ENCODE measurements at regions not wholly inside any gene's neighbourhood (a gene's known extent, or its start where the extent isn't known, plus 50 kb on each side); places are given as distances from the start of the nearest gene placed in this dataset.

DNA sequence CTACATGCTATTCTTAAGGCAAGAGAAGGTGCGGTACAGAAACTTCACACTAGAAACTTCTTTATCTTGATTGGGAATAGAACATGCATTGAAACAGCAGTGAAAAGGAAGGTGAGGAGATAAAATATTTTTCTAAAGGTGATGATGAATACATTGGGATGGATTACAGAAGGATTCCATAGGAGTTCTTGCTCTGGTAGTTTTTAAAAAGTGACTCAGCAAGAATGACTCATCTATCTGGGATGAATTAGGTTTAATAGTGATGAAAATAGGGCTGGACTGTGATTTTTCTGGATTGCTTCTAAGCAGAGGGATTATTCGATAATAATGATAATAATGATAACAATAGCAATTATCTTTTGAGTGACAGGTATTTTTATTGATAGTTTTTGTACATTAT lies 65.6 kb upstream of the HS3ST4 start:
- intact Hi-C loops (cut with DNase I; ENCODE audit: low total_unique reads): no loop called here
- Histone ChIP-seq H3K4me1 (no peaks in the 10 kb centered on the region), H3K9me3 (no peaks in the 10 kb centered on the region), H3K27me3 (no peaks in the 10 kb centered on the region), H3K27ac (no peak overlapping the region), H3K4me3 (no peak overlapping the region), H3K36me3 (no peaks in the 10 kb centered on the region)
- no peak for DNase-seq
- TF ChIP-seq, protein P1, sequence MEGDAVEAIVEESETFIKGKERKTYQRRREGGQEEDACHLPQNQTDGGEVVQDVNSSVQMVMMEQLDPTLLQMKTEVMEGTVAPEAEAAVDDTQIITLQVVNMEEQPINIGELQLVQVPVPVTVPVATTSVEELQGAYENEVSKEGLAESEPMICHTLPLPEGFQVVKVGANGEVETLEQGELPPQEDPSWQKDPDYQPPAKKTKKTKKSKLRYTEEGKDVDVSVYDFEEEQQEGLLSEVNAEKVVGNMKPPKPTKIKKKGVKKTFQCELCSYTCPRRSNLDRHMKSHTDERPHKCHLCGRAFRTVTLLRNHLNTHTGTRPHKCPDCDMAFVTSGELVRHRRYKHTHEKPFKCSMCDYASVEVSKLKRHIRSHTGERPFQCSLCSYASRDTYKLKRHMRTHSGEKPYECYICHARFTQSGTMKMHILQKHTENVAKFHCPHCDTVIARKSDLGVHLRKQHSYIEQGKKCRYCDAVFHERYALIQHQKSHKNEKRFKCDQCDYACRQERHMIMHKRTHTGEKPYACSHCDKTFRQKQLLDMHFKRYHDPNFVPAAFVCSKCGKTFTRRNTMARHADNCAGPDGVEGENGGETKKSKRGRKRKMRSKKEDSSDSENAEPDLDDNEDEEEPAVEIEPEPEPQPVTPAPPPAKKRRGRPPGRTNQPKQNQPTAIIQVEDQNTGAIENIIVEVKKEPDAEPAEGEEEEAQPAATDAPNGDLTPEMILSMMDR (IDR thresholded peaks at IDR 0.05): no peak

DNA sequence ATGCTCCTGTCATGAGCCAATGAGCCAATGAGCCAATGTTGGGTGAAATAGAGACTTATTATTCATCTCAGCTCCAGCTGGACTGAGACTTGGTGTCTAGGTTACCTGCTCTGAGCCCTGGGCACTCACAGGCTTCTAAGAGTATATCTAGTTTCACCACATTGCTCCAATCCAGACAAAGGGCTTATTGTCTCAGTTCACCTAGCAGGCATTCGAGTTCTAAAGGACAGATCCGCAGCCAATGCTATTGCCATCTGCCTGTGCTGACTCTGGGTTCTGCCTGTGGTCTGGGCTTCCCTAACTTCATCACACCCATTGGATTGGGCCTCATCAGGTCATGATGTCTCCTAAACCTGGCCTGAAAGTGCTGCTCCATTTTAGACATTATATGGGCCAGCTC lies 66.1 kb upstream of the HS3ST4 start:
- TF ChIP-seq, protein P1 (IDR thresholded peaks at IDR 0.05): no peak
- DNase-seq: no peak
- no peaks in the 10 kb centered on the region for H3K4me1 ChIP-seq
- H3K9me3 ChIP-seq: no peaks in the 10 kb centered on the region
- intact Hi-C loops (cut with DNase I; ENCODE audit: low total_unique reads): no loop called here
- H3K4me3 ChIP-seq: no peak overlapping the region
- H3K27ac ChIP-seq: no peak overlapping the region
- no peaks in the 10 kb centered on the region for H3K27me3 ChIP-seq
- H3K36me3 ChIP-seq: no peaks in the 10 kb centered on the region

DNA sequence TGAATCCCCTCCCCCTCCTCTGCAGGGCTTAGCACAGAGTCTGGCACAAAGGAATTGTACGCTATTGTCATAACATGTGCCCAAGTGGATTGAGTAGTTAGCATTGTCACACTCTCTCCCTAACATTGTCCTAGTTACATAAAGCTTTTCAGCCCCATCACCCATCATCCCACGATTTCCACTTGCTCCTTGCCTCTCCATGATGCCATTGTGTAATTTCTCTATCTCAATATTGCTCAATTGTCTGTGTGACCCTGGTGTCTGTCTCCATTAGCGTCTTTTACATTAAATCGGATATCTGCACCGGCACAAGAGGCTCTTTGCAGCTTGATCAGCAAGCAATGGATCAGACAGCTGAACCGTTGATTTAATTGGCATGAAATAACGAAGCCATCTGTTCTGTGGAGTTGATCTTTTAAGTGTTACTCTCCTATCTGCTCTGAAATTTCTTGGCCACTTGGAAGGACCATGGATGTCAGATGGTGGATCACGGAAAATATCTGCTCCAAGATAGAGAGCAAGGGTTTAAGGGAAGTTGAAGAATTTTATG lies 77.0 kb upstream of the HS3ST4 start:
- Histone ChIP-seq H3K27me3 (no peaks in the 10 kb centered on the region), H3K4me1 (no peaks in the 10 kb centered on the region), H3K27ac (no peak overlapping the region), H3K36me3 (no peaks in the 10 kb centered on the region), H3K9me3 (no peaks in the 10 kb centered on the region), H3K4me3 (no peak overlapping the region)
- intact Hi-C loops (cut with DNase I; ENCODE audit: low total_unique reads): no loop called here
- DNase-seq: no peak
- TF ChIP-seq, protein P1 (IDR thresholded peaks at IDR 0.05): no peak

DNA sequence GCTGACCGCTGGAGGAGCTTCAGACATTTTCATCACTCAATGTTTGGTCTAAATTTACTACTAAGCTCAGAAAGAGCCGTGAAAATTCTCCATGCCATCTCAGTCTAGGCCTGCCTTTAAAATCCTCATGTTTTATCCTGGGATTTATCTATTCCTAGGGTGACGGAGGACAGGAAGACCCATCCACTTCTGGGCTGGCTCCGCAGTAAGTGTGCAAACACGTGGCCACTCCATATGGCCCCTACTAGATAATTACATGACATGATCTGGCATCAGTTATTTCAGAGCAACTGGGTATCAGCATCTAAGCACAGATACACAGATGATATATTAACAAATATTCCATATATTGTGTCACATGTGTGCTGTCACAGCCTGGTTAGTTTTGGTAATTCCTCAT lies 77.8 kb upstream of the HS3ST4 start:
- no peaks in the 10 kb centered on the region for H3K9me3 ChIP-seq
- DNase-seq: no peak
- H3K27me3 ChIP-seq: no peaks in the 10 kb centered on the region
- H3K27ac ChIP-seq: no peak overlapping the region
- TF ChIP-seq, protein P1 (IDR thresholded peaks at IDR 0.05): no peak
- H3K4me1 ChIP-seq: no peaks in the 10 kb centered on the region
- intact Hi-C loops (cut with DNase I; ENCODE audit: low total_unique reads): no loop called here
- H3K4me3 ChIP-seq: no peak overlapping the region
- H3K36me3 ChIP-seq: no peaks in the 10 kb centered on the region

DNA sequence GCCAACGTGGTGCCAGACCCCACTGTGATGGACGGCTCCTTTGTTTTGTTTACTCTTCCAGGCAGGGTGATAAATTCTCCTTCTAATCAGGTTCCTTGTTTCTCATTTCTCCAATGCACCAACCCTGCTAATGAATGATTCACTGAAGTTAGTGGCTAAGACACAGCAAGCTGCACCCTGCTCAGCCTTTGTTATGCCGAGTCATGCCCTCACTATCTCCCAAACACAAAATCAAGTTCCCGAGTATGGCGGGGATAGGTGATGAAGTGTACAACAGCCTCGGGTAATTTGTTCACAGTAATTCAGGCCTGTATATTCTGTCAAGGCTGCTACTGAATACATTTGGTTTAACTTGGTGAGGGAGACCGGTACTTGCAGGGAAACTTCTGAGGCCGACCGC lies 83.8 kb upstream of the HS3ST4 start:
- Histone ChIP-seq H3K4me1 (no peaks in the 10 kb centered on the region), H3K4me3 (no peak overlapping the region), H3K27ac (no peak overlapping the region), H3K9me3 (no peaks in the 10 kb centered on the region), H3K36me3 (no peaks in the 10 kb centered on the region), H3K27me3 (no peaks in the 10 kb centered on the region)
- no peak for DNase-seq
- TF ChIP-seq, protein P1 (IDR thresholded peaks at IDR 0.05): no peak
- intact Hi-C loops (cut with DNase I; ENCODE audit: low total_unique reads): no loop called here

DNA sequence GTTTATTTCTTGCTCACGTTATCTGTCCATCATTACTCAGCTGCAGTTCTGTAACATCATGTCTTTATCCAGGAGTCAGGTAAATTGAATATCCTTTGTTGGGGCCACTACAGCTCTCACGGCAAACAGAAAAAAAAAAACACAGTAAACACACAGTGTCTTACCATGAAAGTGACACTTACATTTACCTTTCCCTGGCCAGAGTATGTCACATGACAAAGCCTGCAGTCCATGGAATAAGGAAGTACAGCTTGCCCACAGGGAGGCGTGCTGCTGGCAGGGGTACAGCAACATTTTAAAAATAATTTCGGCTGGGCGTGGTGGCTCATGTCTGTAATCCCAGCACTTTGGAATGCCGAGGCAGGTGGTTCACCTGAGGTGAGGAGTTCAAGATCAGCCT lies 85.7 kb upstream of the HS3ST4 start:
- TF ChIP-seq, protein P1 (IDR thresholded peaks at IDR 0.05): no peak
- Histone ChIP-seq H3K27me3 (no peaks in the 10 kb centered on the region), H3K4me1 (no peaks in the 10 kb centered on the region), H3K4me3 (no peak overlapping the region), H3K9me3 (no peaks in the 10 kb centered on the region), H3K27ac (no peak overlapping the region), H3K36me3 (no peaks in the 10 kb centered on the region)
- DNase-seq: no peak
- intact Hi-C loops (cut with DNase I; ENCODE audit: low total_unique reads): no loop called here

Data from tibial artery (tissue), 4 donors.